NCI-H1930 (cell line): ENCODE measurements at regions not wholly inside any gene's neighbourhood (a gene's known extent, or its start where the extent isn't known, plus 50 kb on each side); places are given as distances from the start of the nearest gene placed in this dataset.
"Not testable (repeated sequence)": the region's sequence is repeated elsewhere in the genome, so short reads cannot be mapped to it uniquely, and the experiment has no call there.

Source experiments
- DNase-seq, 2 experiments: peaks; one replicate each; lab custom pipeline; 2025; lab: John Stamatoyannopoulos, UW

DNA sequence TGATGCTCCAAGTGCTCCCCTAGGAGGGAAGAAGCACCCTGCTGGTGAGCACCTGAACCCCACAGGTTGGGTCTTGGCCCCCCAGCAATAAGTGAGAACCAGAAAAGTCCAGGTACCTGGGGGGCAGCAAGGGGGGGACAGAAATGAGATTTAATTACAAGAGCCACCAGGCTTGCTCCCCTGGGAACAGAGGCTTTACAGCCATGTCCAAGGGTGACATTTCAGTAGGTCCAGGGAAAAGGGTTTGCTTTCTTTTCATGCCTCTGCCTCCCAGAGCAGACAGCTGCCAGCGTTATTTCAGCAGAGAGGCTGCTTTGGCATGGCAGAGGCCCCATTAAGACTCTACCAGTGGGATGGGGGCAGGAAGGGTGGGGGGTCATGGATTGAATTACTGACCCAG lies 437.7 kb downstream of the BUD13 start:
- DNase-seq, result no peak

GRCh38 chr11:116334596-116334995 lies 438.2 kb downstream of the BUD13 start:
- DNase-seq, result no peak

GRCh38 chr11:116333001-116333535 lies 439.7 kb downstream of the BUD13 start:
- DNase-seq, result no peak

- no peak for DNase-seq
Measured at GRCh38 chr11:116332391-116332790, 440.4 kb downstream of the BUD13 start.

- DNase-seq, result no peak
Measured at GRCh38 chr11:116331381-116331780, 441.4 kb downstream of the BUD13 start.

- DNase-seq, result no peak
Measured at GRCh38 chr11:116330439-116331185, 442.2 kb downstream of the BUD13 start.

DNA sequence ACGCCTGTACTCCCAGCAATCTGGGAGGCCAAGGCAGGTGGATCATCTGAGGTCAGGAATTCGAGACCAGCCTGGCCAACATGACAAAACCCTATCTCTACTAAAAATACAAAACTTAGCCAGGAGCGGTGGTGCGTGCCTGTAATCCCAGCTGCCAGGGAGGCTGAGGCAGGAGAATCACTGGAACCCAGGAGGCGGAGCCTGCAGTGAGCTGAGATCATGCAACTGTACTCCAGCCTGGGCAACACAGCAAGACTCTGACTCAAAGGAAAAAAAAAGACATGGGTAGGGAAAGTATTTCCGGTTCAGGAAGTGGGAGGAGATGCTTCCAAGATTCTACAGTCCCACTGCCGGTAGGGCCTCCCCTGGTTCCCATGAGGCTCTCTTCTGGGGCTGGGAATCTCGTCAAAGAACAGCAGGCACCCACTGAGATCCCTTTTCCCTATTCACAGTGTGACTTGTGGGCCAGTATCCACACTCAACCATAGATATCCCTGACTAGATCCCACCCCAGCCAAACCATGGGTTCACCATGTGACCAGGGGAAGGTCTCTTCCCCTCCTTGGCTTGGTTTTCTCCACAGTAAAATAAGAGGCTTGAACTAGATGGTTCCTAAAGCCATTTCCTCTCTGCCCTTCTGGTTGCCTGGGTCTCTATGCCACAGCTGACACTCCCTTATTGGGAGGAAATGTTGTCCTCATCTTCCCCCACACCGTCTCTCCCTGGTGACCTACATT lies 443.3 kb downstream of the BUD13 start:
- DNase-seq, result no peak

GRCh38 chr11:116328851-116329250 lies 443.9 kb downstream of the BUD13 start:
- no peak for DNase-seq

DNA sequence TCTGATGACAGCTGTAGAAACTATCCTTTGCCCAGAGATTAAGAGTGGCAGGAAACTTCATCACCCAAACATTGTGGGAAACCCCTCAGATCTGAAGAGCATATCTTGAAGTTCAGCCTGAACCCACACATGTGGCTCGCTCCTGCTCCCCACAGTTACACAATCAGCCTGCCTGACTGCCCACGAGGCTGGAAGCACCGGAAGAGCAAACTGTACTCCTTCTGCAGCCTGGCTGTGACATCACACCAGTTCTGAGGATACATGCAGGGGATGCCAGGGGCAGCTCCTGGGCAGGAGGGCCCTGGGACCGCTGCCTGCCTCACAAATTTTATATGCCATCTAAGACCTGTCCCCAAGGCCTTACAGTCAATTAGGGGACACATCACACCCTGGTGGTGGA lies 444.4 kb downstream of the BUD13 start:
- DNase-seq, result no peak

GRCh38 chr11:116326146-116326545 lies 446.6 kb downstream of the BUD13 start:
- no peak for DNase-seq

DNA sequence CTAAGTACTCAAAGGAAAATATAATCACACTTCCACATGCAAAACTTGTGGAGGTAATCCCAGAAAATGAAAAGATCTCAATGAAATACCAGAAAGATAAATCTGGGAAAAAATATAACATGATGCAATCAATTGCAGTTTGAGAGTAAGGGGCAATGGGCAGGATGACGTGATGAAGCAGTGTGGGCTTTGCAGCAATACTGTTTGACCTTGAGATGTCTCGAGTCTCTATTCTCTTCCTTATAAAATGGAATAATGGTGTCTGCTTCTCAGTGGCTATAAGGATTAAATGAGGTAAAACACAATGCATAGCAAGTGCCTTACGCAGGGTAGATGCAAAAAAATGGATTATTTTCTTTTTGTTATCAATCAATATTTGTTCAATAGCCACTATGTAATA lies 447.5 kb downstream of the BUD13 start:
- DNase-seq, result no peak

- not testable (repeated sequence) for DNase-seq
Measured at GRCh38 chr11:116324077-116324476, 448.7 kb downstream of the BUD13 start.

DNA sequence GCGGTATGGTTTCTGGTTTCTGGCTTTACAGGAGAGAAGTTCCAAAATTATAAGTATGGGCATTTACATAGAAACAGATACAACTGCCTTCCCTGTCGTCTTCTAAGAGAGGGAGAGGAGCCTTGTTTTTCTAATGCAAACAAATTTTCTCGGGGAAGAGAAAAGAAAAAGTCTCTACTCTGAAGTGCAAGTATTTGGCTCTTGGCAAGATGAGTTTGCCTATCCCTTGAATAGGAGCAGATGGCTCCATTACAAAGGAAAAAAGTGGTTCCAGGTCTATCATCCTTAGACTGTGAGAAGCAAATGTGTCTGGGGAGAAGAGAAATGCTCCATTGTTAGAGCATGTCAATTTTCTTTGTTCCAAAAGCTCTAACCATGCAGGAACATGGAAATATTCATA lies 455.6 kb downstream of the BUD13 start:
- no peak for DNase-seq

- no peak for DNase-seq
Measured at GRCh38 chr11:116314006-116314405, 458.8 kb downstream of the BUD13 start.

DNA sequence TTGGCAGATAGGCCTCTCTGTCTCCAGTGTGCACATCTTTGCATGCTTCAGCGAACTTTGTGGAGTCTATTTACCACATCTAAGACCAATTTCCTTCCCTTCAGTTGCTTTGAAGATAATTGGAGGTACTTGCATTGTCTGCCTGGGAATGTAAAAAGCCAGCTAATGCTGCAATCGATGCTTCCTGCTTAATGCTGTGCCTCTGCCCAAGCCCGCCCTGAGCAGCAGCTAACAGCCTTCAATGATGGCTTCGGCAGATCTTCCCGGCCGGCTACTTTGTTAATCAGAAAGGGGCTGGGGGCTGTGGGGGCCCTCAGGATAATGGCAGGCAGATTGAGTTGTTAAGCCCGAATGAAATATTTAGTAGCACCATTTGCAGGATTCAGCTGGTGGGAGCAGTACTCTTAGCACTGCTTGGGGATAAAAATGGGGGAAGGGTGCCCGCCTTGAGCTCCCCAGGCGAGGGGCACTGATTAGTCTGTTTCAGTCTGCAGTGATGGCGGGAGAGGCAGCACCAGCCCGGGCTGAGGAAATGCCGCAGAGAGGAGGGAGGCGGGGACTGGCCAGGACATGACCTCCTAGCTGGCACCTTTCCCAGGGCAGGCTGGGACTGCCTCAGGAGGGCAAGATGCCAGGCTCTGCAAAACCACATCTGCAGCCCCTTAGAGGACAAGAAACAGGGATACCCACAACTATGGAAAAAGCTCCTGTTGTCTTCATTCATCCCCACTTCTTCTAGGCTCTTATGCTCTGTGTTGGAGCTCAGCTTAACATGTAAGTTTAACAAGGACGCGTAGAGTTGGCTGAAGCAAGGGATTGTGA lies 460.0 kb downstream of the BUD13 start:
- no peak for DNase-seq

- DNase-seq, result no peak
Measured at GRCh38 chr11:116311206-116311605, 461.6 kb downstream of the BUD13 start.

DNA sequence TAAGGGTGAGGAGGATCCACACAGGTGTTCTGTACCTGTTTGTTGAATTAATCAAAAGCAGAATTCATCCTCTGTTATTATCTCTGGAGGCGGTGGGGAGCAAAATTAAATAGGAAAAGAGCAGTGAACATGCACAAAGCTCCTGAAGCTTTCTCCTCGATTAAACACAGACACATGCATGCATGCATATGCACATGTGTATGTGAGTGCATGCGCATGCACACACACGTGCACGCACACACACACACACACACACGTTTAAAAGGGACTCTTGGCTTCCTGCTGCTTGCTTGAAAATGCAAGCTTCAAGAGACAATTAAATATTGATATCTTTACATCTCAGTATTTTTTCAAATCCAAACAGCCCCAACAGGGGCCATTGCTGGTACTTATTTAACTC lies 462.1 kb downstream of the BUD13 start:
- DNase-seq, result no peak

GRCh38 chr11:116310226-116310625 lies 462.6 kb downstream of the BUD13 start:
- no peak for DNase-seq

GRCh38 chr11:116309446-116309845 lies 463.3 kb downstream of the BUD13 start:
- DNase-seq, result no peak

DNA sequence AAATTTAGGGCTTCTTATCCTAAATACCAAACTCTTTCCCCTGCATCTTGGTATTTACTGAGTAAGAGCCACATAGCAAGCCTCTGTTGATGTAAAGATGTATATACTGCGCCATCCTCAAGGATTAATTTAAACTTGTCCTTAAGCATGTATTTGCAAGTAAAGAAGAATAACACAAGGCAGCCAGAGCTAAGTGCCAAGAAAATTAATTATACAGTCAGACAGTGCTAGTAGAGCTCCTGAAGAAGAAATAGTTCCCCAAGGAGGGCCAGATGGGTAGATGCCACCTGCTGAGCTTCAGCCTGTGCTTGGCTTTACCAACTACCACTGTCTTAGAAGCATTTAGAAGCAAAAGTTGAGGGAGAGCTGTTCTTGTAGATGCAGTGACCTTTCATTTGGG lies 470.0 kb downstream of the BUD13 start:
- DNase-seq, result no peak

GRCh38 chr11:116301141-116301540 lies 471.6 kb downstream of the BUD13 start:
- no peak for DNase-seq

GRCh38 chr11:116300232-116300631 lies 472.6 kb downstream of the BUD13 start:
- DNase-seq, result no peak
